A549 (cell line): ENCODE measurements at regions not wholly inside any gene's neighbourhood (a gene's known extent, or its start where the extent isn't known, plus 50 kb on each side); places are given as distances from the start of the nearest gene placed in this dataset.
"Not testable (repeated sequence)": the region's sequence is repeated elsewhere in the genome, so short reads cannot be mapped to it uniquely, and the experiment has no call there.

Experiments used
- ATAC-seq, 2 experiments: fragments of 200-7000 bp in 1 of 2; fragments of >200 bp in 1 of 2; cut with Nextera tagmentation in 1 of 2; cut with Tn5 transposase in 1 of 2; 3 replicates each; pipeline versions ENCODE4 v1.8.0 to v1.9.1; 2018 to 2020; ENCODE audit warnings: mild to moderate bottlenecking in 1 of 2, moderate library complexity in 1 of 2
- CTCF ChIA-PET: fragments of 300-600 bp; sonication (Branson Sonifier 250); formaldehyde crosslinking; extraction: SDS; loops from one replicate; lab custom pipeline; 2021; ENCODE audit warnings: antibody characterized with exemption, inconsistent platforms; lab: Yijun Ruan, JAX
- POLR2A ChIA-PET: fragments of 350-600 bp; formaldehyde crosslinking; extraction: SDS; loops from one replicate; lab custom pipeline; 2021; ENCODE audit warnings: antibody characterized with exemption, inconsistent platforms; lab: Yijun Ruan, JAX
- DNase-seq, 2 experiments: peaks; one replicate each; pipeline versions ENCODE4 v3.0.0 to v3.0.0-alpha.2; 2011 to 2016; ENCODE audit warnings: low read depth in 1 of 2, low spot score in 1 of 2
- FAIRE-seq: peaks from 2 replicates; lab custom pipeline; 2011; peaks lifted over from hg19 to GRCh38; lab: Jason Lieb, UNC
- H3K27ac ChIP-seq, 2 experiments: fragments of >200 bp; sonication (Bioruptor Twin); formaldehyde crosslinking; 3 replicates each; pipeline ENCODE4 v1.5.1; 2016 to 2017
- H3K4me1 ChIP-seq: fragments of >200 bp; sonication (Bioruptor Twin); formaldehyde crosslinking; 3 replicates; pipeline ENCODE4 v1.6.1; 2016
- H3K4me2 ChIP-seq: fragments of >200 bp; sonication (Bioruptor Twin); formaldehyde crosslinking; 3 replicates; pipeline ENCODE4 v1.6.1; 2016
- H3K4me3 ChIP-seq: fragments of >200 bp; sonication (Bioruptor Twin); formaldehyde crosslinking; 3 replicates; pipeline ENCODE4 v1.5.1; 2016
- H3K9me3 ChIP-seq: fragments of >200 bp; sonication (Bioruptor Twin); formaldehyde crosslinking; 3 replicates; pipeline ENCODE4 v1.6.1; 2016
- BHLHE40 ChIP-seq: IDR thresholded peaks from 2 replicates; pipeline ENCODE4 v1.6.1; 2012; ENCODE audit warnings: low read depth, low read length, inconsistent platforms
- E2F6 ChIP-seq: IDR thresholded peaks from 2 replicates; pipeline ENCODE4 v1.6.1; 2012; ENCODE audit warnings: low read depth, borderline replicate concordance
- HES2 ChIP-seq: fragments of >200 bp; sonication (Bioruptor Twin); formaldehyde crosslinking; IDR thresholded peaks from 2 replicates; pipeline ENCODE4 v1.6.1; 2016
- HEYL ChIP-seq: fragments of 250-450 bp; sonication (Bioruptor Pico); IDR thresholded peaks from 2 replicates; pipeline ENCODE4 v1.8.0; 2021; ENCODE audit warnings: mild to moderate bottlenecking, moderate library complexity
- HOXB5 ChIP-seq: fragments of 250-450 bp; sonication (Bioruptor Pico); IDR thresholded peaks from 2 replicates; pipeline ENCODE4 v1.5.0; 2020; ENCODE audit warnings: mild to moderate bottlenecking, moderate library complexity
- KDM5A ChIP-seq: fragments of 200-600 bp; sonication (generic); IDR thresholded peaks from 2 replicates; pipeline ENCODE4 v1.6.1; 2016; ENCODE audit warnings: antibody characterized with exemption, mild to moderate bottlenecking
- RFX5 ChIP-seq: fragments of 450-650 bp; IDR thresholded peaks from 2 replicates; pipeline ENCODE4 v1.7.1; 2014; ENCODE audit warnings: antibody characterized with exemption, mild to moderate bottlenecking, moderate library complexity
- SREBF2 ChIP-seq: fragments of 450-650 bp; IDR thresholded peaks from 2 replicates; pipeline ENCODE4 v1.6.1; 2014; ENCODE audit warnings: mild to moderate bottlenecking, moderate library complexity
- ZFP36 ChIP-seq: fragments of 450-650 bp; IDR thresholded peaks from 2 replicates; pipeline ENCODE4 v1.6.1; 2014; ENCODE audit warnings: borderline replicate concordance; ENCODE audit not compliant: partially characterized antibody
- WGBS: methylation state at CpG from one replicate; pipeline ENCODE4 v1.1.6; 2017; ENCODE audit errors: missing lambda C conversion rate; 5-methylcytosine and 5-hydroxymethylcytosine counted together
- TF ChIP-seq, protein P1 (sequence below): fragments of 200-600 bp; sonication (generic); IDR thresholded peaks from 2 replicates; pipeline ENCODE4 v1.6.1; 2016; ENCODE audit warnings: antibody characterized with exemption, mild to moderate bottlenecking, moderate library complexity
- TF ChIP-seq, protein P2 (sequence below): fragments of 250-450 bp; sonication (Bioruptor Pico); IDR thresholded peaks from 2 replicates; pipeline ENCODE4 v1.5.0; 2020; ENCODE audit warnings: low read depth, mild to moderate bottlenecking, moderate library complexity
- TF ChIP-seq, protein P3 (sequence below): fragments of 150-350 bp; IDR thresholded peaks from 2 replicates; pipeline ENCODE4 v1.6.1; 2014; ENCODE audit warnings: low read depth, mild to moderate bottlenecking, low read length
- TF ChIP-seq, protein P4 (sequence below): fragments of 450-650 bp; IDR thresholded peaks from 2 replicates; pipeline ENCODE4 v1.6.1; 2014; ENCODE audit warnings: antibody characterized with exemption

DNA sequence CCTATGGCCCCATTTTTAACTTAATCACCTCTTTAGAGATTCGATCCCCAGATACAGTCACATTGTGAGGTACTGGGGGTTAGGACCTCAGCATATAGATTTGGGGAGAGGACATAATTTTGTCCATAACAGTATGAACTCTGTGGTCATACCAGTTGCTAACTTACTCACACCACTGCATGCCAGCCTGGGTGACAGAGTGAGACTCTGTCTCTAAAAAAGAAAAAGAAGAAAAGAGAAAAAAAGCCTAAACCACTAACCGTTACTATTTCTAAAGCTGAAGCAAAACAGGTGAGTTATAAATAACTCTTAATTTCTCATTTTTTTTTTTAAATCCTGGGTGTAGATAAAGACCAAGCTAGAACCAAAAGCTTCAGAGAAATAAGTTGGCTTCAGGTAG lies 155.1 kb upstream of the AUTS2 start:
- ChIA-PET CTCF (no interaction called here), POLR2A (no interaction called here)
- ATAC-seq: no peak
- no peaks in the 10 kb centered on the region for H3K4me1 ChIP-seq
- H3K27ac ChIP-seq: no peak overlapping the region
- FAIRE-seq: no peak
- H3K9me3 ChIP-seq: 0 out of 3 replicates have a peak, but pooled peaks cover 2% of the 10 kb centered on the region
- DNase-seq: no peak
- H3K4me3 ChIP-seq: no peak overlapping the region
- WGBS: 48% methylated on average over 2 of the region's 2 CpGs
- TF ChIP-seq HOXB5 (CRISPR knock-in tag) (no peak), E2F6 (no peak), SREBF2 (no peak), BHLHE40 (no peak), RFX5 (no peak)
- TF ChIP-seq, protein P1, sequence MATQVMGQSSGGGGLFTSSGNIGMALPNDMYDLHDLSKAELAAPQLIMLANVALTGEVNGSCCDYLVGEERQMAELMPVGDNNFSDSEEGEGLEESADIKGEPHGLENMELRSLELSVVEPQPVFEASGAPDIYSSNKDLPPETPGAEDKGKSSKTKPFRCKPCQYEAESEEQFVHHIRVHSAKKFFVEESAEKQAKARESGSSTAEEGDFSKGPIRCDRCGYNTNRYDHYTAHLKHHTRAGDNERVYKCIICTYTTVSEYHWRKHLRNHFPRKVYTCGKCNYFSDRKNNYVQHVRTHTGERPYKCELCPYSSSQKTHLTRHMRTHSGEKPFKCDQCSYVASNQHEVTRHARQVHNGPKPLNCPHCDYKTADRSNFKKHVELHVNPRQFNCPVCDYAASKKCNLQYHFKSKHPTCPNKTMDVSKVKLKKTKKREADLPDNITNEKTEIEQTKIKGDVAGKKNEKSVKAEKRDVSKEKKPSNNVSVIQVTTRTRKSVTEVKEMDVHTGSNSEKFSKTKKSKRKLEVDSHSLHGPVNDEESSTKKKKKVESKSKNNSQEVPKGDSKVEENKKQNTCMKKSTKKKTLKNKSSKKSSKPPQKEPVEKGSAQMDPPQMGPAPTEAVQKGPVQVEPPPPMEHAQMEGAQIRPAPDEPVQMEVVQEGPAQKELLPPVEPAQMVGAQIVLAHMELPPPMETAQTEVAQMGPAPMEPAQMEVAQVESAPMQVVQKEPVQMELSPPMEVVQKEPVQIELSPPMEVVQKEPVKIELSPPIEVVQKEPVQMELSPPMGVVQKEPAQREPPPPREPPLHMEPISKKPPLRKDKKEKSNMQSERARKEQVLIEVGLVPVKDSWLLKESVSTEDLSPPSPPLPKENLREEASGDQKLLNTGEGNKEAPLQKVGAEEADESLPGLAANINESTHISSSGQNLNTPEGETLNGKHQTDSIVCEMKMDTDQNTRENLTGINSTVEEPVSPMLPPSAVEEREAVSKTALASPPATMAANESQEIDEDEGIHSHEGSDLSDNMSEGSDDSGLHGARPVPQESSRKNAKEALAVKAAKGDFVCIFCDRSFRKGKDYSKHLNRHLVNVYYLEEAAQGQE: no peak
- TF ChIP-seq, protein P2, sequence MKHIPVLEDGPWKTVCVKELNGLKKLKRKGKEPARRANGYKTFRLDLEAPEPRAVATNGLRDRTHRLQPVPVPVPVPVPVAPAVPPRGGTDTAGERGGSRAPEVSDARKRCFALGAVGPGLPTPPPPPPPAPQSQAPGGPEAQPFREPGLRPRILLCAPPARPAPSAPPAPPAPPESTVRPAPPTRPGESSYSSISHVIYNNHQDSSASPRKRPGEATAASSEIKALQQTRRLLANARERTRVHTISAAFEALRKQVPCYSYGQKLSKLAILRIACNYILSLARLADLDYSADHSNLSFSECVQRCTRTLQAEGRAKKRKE: no peak
- TF ChIP-seq, protein P3, sequence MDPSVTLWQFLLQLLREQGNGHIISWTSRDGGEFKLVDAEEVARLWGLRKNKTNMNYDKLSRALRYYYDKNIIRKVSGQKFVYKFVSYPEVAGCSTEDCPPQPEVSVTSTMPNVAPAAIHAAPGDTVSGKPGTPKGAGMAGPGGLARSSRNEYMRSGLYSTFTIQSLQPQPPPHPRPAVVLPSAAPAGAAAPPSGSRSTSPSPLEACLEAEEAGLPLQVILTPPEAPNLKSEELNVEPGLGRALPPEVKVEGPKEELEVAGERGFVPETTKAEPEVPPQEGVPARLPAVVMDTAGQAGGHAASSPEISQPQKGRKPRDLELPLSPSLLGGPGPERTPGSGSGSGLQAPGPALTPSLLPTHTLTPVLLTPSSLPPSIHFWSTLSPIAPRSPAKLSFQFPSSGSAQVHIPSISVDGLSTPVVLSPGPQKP: no peak
- no peak overlapping the region for H3K4me2 ChIP-seq

- CTCF ChIA-PET: no interaction called here
Measured at GRCh38 chr7:69445541-69445940, 152.7 kb upstream of the AUTS2 start.

DNA sequence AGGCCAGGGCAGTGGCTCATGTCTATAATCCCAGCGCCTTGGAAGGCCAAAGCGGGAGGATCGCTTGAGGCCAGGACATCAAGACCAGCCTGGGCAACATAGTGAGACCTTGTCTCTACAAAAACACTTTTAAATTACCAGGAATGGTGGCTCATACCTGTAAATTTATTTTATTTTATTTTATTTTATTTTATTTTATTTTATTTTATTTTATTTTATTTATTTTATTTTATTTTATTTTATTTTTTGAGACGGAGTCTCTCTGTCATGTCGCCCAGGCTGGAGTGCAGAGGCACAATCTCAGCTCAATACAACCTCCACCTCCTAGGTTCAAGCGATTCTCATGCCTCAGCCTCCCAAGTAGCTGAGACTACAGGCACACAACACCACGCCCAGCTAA lies 152.1 kb upstream of the AUTS2 start:
- WGBS: 66% methylated on average over 7 of the region's 7 CpGs
- CTCF ChIA-PET: interaction anchor here (0.6 kb wide), 1 partner anchor 10 kb away, joined by 4 read pairs; no protein-coding TSS in a partner anchor
- DNase-seq, FAIRE-seq, H3K4me3 ChIP-seq, ATAC-seq, POLR2A ChIA-PET, H3K27ac ChIP-seq, H3K9me3 ChIP-seq, H3K4me1 ChIP-seq, H3K4me2 ChIP-seq: not testable (repeated sequence)

More at GRCh38 chr7:69445541-69445940, 152.7 kb upstream of the AUTS2 start:
- Histone ChIP-seq H3K27ac (no peak overlapping the region), H3K4me2 (no peak overlapping the region), H3K9me3 (0 out of 3 replicates have a peak, but pooled peaks cover 2% of the 10 kb centered on the region), H3K4me3 (no peak overlapping the region), H3K4me1 (no peaks in the 10 kb centered on the region)
- ATAC-seq (no peak), FAIRE-seq (no peak), DNase-seq (no peak)
- POLR2A ChIA-PET: no interaction called here
- TF ChIP-seq, protein P1: no peak
- no peak for TF ChIP-seq HEYL (CRISPR knock-in tag)
- TF ChIP-seq, protein P2: no peak
- TF ChIP-seq, protein P4, sequence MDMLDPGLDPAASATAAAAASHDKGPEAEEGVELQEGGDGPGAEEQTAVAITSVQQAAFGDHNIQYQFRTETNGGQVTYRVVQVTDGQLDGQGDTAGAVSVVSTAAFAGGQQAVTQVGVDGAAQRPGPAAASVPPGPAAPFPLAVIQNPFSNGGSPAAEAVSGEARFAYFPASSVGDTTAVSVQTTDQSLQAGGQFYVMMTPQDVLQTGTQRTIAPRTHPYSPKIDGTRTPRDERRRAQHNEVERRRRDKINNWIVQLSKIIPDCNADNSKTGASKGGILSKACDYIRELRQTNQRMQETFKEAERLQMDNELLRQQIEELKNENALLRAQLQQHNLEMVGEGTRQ: no peak
- TF ChIP-seq ZFP36: no peak
- no peak for TF ChIP-seq HES2
- TF ChIP-seq, protein P3: no peak
- no peak for TF ChIP-seq KDM5A
- WGBS: 62% methylated on average over 11 of the region's 11 CpGs
